ENCODE measurements at regions not wholly inside any gene's neighbourhood (a gene's known extent, or its start where the extent isn't known, plus 50 kb on each side); places are given as distances from the start of the nearest gene placed in this dataset.
"Not testable (repeated sequence)": the region's sequence is repeated elsewhere in the genome, so short reads cannot be mapped to it uniquely, and the experiment has no call there.

GRCh38 chr7:42677751-42678699, 233.8 kb downstream of the C7orf25 start:
- no peak for DNase-seq (ENCODE audit: low spot score)

- no peak for DNase-seq (ENCODE audit: low spot score)
Observed at GRCh38 chr7:42674541-42674940, 237.3 kb downstream of the C7orf25 start.

GRCh38 chr7:42673951-42674350, 237.9 kb downstream of the C7orf25 start:
- DNase-seq (ENCODE audit: low spot score) = no peak

GRCh38 chr7:42672339-42672999, 239.4 kb downstream of the C7orf25 start:
- no peak for DNase-seq (ENCODE audit: low spot score)

- DNase-seq (ENCODE audit: low spot score) = peak; percentile 3
Observed at GRCh38 chr7:42671627-42672026, 240.2 kb downstream of the C7orf25 start.

GRCh38 chr7:42666994-42667393, 244.9 kb downstream of the C7orf25 start:
- DNase-seq (ENCODE audit: low spot score) = no peak

- no peak for DNase-seq (ENCODE audit: low spot score)
Observed at GRCh38 chr7:42662862-42663261, 249.0 kb downstream of the C7orf25 start.

- DNase-seq (ENCODE audit: low spot score) = no peak
Observed at GRCh38 chr7:42661312-42661711, 250.6 kb downstream of the C7orf25 start.

- DNase-seq (ENCODE audit: low spot score) = no peak
Observed at GRCh38 chr7:42650701-42651100, 261.2 kb downstream of the C7orf25 start.

GRCh38 chr7:42650171-42650570, 261.7 kb downstream of the C7orf25 start:
- no peak for DNase-seq (ENCODE audit: low spot score)

- DNase-seq (ENCODE audit: low spot score) = no peak
Observed at GRCh38 chr7:42645906-42646305, 266.0 kb downstream of the C7orf25 start.

GRCh38 chr7:42642699-42643098, 269.2 kb downstream of the C7orf25 start:
- no peak for DNase-seq (ENCODE audit: low spot score)

GRCh38 chr7:42639930-42640329, 271.9 kb downstream of the C7orf25 start:
- no peak for DNase-seq (ENCODE audit: low spot score)

GRCh38 chr7:42636380-42636779, 275.5 kb downstream of the C7orf25 start:
- not testable (repeated sequence) for DNase-seq (ENCODE audit: low spot score)

GRCh38 chr7:42628054-42628453, 283.8 kb downstream of the C7orf25 start:
- DNase-seq (ENCODE audit: low spot score) = no peak

GRCh38 chr7:42627626-42628025, 284.2 kb downstream of the C7orf25 start:
- no peak for DNase-seq (ENCODE audit: low spot score)

- no peak for DNase-seq (ENCODE audit: low spot score)
Observed at GRCh38 chr7:42627101-42627500, 284.8 kb downstream of the C7orf25 start.

- no peak for DNase-seq (ENCODE audit: low spot score)
Observed at GRCh38 chr7:42625421-42625820, 286.4 kb downstream of the C7orf25 start.

- no peak for DNase-seq (ENCODE audit: low spot score)
Observed at GRCh38 chr7:42624471-42624870, 287.4 kb downstream of the C7orf25 start.

GRCh38 chr7:42621543-42622219, 290.2 kb downstream of the C7orf25 start:
- no peak for DNase-seq (ENCODE audit: low spot score)

- DNase-seq (ENCODE audit: low spot score) = no peak
Observed at GRCh38 chr7:42618651-42619360, 293.1 kb downstream of the C7orf25 start.

Data from activated CD4-positive, alpha-beta T cell treated with anti-CD3 and anti-CD28 coated beads, Interleukin-2, Interleukin-4, amounts not matched to agents 100 ng/mL and 50 ng/mL, durations not matched to agents 16 hours and 8 hours (primary cell).